ENCODE measurements at regions not wholly inside any gene's neighbourhood (a gene's known extent, or its start where the extent isn't known, plus 50 kb on each side); places are given as distances from the start of the nearest gene placed in this dataset.

DNA sequence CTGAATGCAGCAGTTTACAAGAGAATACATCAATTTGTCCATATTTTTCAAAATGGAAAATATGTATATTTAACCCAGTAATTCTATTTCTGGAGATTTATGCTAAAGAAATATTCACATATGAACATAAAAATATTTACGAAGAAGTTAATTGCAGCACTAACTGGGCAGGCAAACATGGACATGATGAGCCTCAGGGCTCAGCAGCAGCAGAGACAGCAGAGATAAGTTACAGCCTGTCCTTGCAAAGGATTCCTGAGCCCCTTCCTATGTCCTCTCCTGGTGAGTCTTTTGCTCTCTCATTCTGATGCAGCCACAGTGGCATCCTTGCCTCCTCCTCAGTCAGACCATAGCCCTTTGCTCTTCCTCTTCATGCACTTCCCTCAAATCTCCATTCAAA, 680.6 kb upstream of the CPEB2 start:
- TF ChIP-seq, protein P1, sequence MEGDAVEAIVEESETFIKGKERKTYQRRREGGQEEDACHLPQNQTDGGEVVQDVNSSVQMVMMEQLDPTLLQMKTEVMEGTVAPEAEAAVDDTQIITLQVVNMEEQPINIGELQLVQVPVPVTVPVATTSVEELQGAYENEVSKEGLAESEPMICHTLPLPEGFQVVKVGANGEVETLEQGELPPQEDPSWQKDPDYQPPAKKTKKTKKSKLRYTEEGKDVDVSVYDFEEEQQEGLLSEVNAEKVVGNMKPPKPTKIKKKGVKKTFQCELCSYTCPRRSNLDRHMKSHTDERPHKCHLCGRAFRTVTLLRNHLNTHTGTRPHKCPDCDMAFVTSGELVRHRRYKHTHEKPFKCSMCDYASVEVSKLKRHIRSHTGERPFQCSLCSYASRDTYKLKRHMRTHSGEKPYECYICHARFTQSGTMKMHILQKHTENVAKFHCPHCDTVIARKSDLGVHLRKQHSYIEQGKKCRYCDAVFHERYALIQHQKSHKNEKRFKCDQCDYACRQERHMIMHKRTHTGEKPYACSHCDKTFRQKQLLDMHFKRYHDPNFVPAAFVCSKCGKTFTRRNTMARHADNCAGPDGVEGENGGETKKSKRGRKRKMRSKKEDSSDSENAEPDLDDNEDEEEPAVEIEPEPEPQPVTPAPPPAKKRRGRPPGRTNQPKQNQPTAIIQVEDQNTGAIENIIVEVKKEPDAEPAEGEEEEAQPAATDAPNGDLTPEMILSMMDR (IDR thresholded peaks at IDR 0.05; ENCODE audit: control extremely low read depth in 1 of 3, insufficient read depth in 1 of 3, low read depth in 1 of 3, low read length in 3 of 3) = no peak
- TF ChIP-seq POLR2A (IDR thresholded peaks at IDR 0.05; ENCODE audit: control extremely low read depth in 1 of 2, low read depth in 2 of 2, low read length in 2 of 2) (no peak), CBX5 (IDR thresholded peaks at IDR 0.05; ENCODE audit: low read depth, low read length) (no peak)

Data from H1 (cell line).